Posterior vena cava (tissue), 2 donors: ENCODE measurements at regions not wholly inside any gene's neighbourhood (a gene's known extent, or its start where the extent isn't known, plus 50 kb on each side); places are given as distances from the start of the nearest gene placed in this dataset.
"Not testable (repeated sequence)": the region's sequence is repeated elsewhere in the genome, so short reads cannot be mapped to it uniquely, and the experiment has no call there.

Source experiments
- DNase-seq: peaks from one replicate; pipeline ENCODE4 v3.0.0-alpha.2; 2020; ENCODE audit warnings: low spot score
- intact Hi-C, 2 donors: fragments of 100-400 bp; cut with DNase I; formaldehyde crosslinking; loops; one replicate each; pipeline versions ENCODE4 v1.14.1 to v1.14.2; 2022 to 2023
- donor health status: DM: yes; HTN: yes; CAD: no.
- donor health status: DM: yes; HTN: yes; CAD: no.

DNA sequence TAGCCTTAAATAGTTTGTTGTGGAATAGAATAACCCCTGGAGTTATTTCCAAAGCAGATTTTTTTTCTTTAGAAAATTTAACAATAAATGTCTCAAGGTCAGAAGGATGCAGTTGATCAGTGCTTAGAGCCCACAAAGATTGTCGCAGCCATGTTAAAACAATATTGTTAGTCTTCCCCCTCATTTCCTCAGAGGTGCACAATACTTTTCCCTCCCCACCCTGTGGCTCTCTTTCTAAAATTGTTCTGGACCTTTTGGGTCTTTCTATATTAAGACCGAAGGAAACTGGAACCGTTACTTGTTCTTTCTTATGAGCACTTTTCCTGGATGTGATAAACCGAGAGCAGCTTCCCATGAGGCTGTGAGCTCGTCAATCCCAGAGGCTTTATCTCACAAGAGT is 333.7 kb downstream of the HLX start:
- intact Hi-C loops = no loop called here
- no peak for DNase-seq

DNA sequence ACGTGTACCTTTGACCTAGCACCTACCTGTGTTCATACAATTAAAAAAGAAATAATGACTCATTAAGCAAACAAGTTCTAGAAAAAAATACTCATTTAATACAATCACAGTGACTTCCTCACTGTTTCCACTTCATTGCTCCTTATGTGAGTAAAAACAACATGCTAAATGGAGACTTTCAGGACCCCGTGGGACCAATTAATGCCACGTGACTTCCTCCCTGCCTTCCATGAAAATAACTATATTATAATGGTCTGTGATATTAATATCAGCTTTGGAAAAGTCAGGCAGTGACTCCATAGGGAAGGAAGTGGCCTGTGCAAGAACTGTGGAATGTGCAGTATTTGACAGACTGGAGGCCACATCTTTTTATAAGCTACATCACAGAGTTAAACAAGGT is 337.8 kb downstream of the HLX start:
- intact Hi-C loops = no loop called here
- DNase-seq = no peak

- intact Hi-C loops = no loop called here
- DNase-seq = no peak
Measured at GRCh38 chr1:221223281-221223680, 344.0 kb downstream of the HLX start.

DNA sequence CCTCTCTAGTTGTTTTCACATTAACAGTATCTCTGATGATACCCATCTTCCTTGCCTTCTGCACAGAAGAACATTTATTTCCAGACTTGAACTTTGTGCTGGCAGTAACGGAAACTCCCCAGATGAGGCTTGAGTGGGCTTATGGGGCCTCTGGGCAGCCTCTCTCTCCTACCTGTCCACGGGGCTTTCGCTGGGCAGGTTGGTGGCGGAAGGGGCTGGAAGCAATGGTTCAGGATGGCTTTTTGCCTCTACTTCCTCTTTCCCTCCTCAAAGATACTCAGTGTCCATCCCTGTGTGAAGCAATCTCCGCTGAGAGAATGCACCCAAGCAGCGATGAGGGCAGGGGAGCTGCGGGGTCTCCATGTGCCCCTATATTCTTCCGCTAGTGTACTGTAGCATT is 348.2 kb downstream of the HLX start:
- intact Hi-C loops = no loop called here
- DNase-seq = no peak

- intact Hi-C loops = no loop called here
- no peak for DNase-seq
Measured at GRCh38 chr1:221227872-221228337, 348.7 kb downstream of the HLX start.

- intact Hi-C loops = no loop called here
- no peak for DNase-seq
Measured at GRCh38 chr1:221228594-221228993, 349.4 kb downstream of the HLX start.

GRCh38 chr1:221230605-221231004 is 351.4 kb downstream of the HLX start:
- intact Hi-C loops = no loop called here
- DNase-seq = no peak

DNA sequence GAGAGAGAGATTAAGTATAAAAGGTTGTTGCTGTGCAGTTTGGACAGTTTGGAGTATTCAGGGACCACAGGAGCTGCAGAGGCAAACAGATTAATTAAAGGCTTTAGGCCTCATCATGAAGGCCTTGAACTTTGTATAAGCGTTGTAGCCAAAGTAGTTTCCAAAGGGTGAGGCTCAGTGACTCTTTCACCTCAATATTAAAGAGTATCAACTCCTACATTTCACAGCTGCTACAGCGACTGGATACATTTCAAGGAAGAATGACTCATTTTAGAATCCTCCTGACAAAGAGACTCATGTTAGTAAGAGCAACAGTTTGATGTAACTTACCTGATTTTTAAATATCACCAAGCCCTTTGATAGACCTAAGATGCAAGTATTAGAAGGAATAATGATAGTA is 355.5 kb downstream of the HLX start:
- no peak for DNase-seq
- intact Hi-C loops = no loop called here

- intact Hi-C loops = no loop called here
- DNase-seq = no peak
Measured at GRCh38 chr1:221237587-221237986, 358.3 kb downstream of the HLX start.

DNA sequence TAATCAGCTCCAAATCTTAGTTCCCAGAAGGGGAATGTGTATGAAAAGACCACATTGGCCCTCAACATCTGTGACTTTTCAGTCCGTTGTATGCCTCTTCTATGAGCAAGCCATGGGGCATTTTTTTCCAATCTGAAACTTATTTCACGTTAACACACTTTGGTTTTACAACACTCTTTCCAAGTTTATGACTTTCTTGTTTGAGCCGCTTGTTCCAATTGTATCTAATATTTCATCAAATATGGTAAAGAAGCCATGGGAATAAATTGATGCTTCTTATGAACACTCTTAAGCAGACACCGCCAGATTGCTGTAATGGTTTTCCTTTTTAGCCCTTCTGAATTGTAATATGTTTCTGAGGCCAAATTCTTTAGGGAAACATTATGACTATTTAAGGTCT is 359.9 kb downstream of the HLX start:
- intact Hi-C loops = no loop called here
- no peak for DNase-seq

GRCh38 chr1:221239792-221240191 is 360.5 kb downstream of the HLX start:
- intact Hi-C loops = no loop called here
- no peak for DNase-seq

- DNase-seq = no peak
- intact Hi-C loops = no loop called here
Measured at GRCh38 chr1:221240690-221241089, 361.4 kb downstream of the HLX start.

GRCh38 chr1:221241157-221241556 is 361.9 kb downstream of the HLX start:
- intact Hi-C loops = no loop called here
- DNase-seq = no peak

DNA sequence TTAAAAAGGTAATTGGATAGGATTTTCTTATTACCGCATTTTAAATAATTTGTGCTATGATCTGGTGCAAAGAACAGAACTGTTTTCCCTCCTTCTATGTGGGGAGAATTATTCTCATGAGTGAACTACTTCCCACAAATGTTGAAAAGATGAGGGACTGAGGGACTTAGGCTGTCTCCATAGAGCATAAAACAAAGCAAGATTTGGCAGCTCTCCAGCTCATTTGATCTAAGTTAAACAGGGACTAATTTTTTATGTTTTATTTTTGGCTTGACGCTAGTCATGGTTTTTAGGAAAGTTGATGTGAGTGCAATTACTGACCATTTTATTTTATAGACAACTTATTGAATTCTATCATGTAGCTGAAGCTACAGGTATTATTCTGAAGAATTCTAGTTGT is 362.3 kb downstream of the HLX start:
- no peak for DNase-seq
- intact Hi-C loops = no loop called here

- intact Hi-C loops = no loop called here
- no peak for DNase-seq
Measured at GRCh38 chr1:221246067-221246466, 366.8 kb downstream of the HLX start.

GRCh38 chr1:221246628-221247415 is 367.6 kb downstream of the HLX start:
- DNase-seq = no peak
- intact Hi-C loops = no loop called here

- no peak for DNase-seq
- intact Hi-C loops = no loop called here
Measured at GRCh38 chr1:221251580-221251979, 372.3 kb downstream of the HLX start.

GRCh38 chr1:221254813-221255212 is 375.6 kb downstream of the HLX start:
- DNase-seq = no peak
- intact Hi-C loops = no loop called here

GRCh38 chr1:221256773-221257172 is 377.5 kb downstream of the HLX start:
- intact Hi-C loops = no loop called here

DNA sequence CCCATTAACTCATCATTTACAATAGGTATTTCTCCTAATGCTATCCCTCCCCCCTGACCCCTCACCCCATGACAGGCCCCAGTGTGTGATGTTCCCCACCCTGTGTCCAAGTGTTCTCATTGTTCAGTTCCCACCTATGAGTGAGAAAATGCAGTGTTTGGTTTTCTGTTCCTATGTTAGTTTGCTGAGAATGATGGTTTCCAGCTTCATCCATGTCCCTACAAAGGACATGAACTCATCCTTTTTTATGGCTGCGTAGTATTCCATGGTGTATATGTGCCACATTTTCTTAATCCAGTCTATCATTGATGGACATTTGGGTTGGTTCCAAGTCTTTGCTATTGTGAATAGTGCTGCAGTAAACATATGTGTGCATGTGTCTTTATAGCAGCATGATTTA is 378.3 kb downstream of the HLX start:
- intact Hi-C loops, DNase-seq: not testable (repeated sequence)

More at GRCh38 chr1:221256773-221257172, 377.5 kb downstream of the HLX start:
- no peak for DNase-seq

- intact Hi-C loops = loop anchor here in 1 of 2 donors (10.0 kb wide), 1 partner anchor 172 kb away; no protein-coding TSS in a partner anchor
- not testable (repeated sequence) for DNase-seq
Measured at GRCh38 chr1:221262677-221263076, 383.4 kb downstream of the HLX start.
